ENCODE measurements at regions not wholly inside any gene's neighbourhood (a gene's known extent, or its start where the extent isn't known, plus 50 kb on each side); places are given as distances from the start of the nearest gene placed in this dataset.

DNA sequence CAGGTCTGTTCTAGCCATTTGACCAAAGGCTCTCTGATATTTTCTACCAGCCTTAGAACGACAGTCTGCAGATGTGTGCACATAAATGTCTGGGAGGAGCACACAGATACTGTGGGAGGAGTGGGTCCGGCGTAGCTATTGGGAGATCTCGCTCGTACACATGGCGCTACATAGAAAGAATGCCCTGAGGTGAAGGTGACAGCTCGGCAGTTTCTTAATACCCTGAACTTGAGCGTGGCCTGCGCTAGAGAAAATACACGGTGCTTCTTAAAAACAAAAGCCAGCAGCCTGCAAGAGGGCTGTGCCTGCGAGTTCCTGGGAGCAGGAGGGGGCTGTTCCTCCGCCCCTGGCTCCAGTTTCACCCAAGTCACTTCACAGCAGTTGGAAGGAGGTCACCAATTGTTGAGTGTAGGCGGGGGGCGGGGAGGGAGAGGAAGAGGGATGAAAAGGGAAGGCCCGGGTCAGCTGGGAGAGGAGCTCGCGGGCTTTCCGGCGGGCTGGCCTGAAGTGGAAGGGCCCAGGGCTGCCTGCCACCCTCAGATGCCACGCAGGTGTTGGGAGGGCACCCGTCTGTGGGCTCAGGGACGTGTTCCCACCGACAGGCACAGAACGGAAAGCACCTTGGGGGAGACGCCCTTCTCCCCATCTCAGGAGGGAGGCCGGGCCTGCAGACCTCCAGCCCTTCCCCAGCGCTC is 124.7 kb upstream of the ZNF516 start:
- Histone ChIP-seq H3K79me1 (ENCODE audit: low read depth in 1 of 2, low read length in 2 of 2) (no peaks in the 10 kb centered on the region), H4K91ac (ENCODE audit: insufficient read depth, low read depth, low read length) (peak overlapping the region; percentile 81), H3K9ac (ENCODE audit: low read depth, low read length) (peak overlapping the region; percentile 32), H3K14ac (replicated peaks; ENCODE audit: low read depth, low read length) (peak overlapping the region; percentile 39), H3K9me1 (ENCODE audit: insufficient read depth, low read length) (no peaks in the 10 kb centered on the region), H4K5ac (ENCODE audit: low read depth, low read length) (peak overlapping the region; percentile 69), H3K27me3 (ENCODE audit: control insufficient read depth, insufficient read depth, low read length) (no peaks in the 10 kb centered on the region), H2BK15ac (ENCODE audit: low read depth, low read length) (peak overlapping the region; percentile 49; the same call in 2 of the 3 replicates), H2BK5ac (ENCODE audit: low read depth, low read length, poor library complexity, severe bottlenecking) (no peak overlapping the region), H4K8ac (ENCODE audit: low read depth in 2 of 2, low read length in 2 of 2) (peak overlapping the region; percentile 88 to 89), H2BK20ac (ENCODE audit: low read depth, low read length) (peak overlapping the region; percentile 27; the same call in 1 of the 2 replicates), H3K27ac (ENCODE audit: insufficient read depth, low read length) (peak overlapping the region; percentile 47), H3K4me1 (ENCODE audit: control insufficient read depth, insufficient read depth, low read length) (peaks cover 19% of the 10 kb centered on the region), H3K4ac (ENCODE audit: low read depth, low read length) (peak overlapping the region; percentile 82), H4K20me1 (ENCODE audit: insufficient read depth, low read length) (no peaks in the 10 kb centered on the region), H3K23ac (ENCODE audit: low read depth, low read length) (peak overlapping the region; percentile 7; the same call in 1 of the 2 replicates), H3K4me3 (ENCODE audit: insufficient read depth, low read depth, low read length) (0 out of 2 replicates have a peak overlapping the region, but pooled peaks have one; percentile 5), H2AFZ (replicated peaks; ENCODE audit: low read length, poor library complexity) (peak overlapping the region; percentile 84), H3K56ac (ENCODE audit: extremely low read depth, insufficient read depth, low read length) (no peak overlapping the region), H3K9me3 (ENCODE audit: control insufficient read depth, insufficient read depth, low read length) (no peaks in the 10 kb centered on the region), H3K18ac (ENCODE audit: low read depth, low read length) (peak overlapping the region; percentile 38), H3K36me3 (ENCODE audit: control insufficient read depth, insufficient read depth, low read length) (no peaks in the 10 kb centered on the region), H2AK5ac (ENCODE audit: low read depth, low read length) (peak overlapping the region; percentile 36; the same call in 1 of the 2 replicates), H2BK120ac (ENCODE audit: low read depth, low read length) (peak overlapping the region; percentile 41; the same call in 1 of the 2 replicates), H3K4me2 (ENCODE audit: low read depth, low read length) (peak overlapping the region; percentile 73), H2AK9ac (replicated peaks; ENCODE audit: low read depth, low read length, poor library complexity) (peak overlapping the region; percentile 85)
- BruUV-seq (replicated peaks) = no TSS peak
- POLR2A ChIA-PET (ENCODE audit: unreplicated experiment) = no interaction called here
- in situ Hi-C loops (cut with MboI; ENCODE audit: low sequenced_read_pairs) (loop anchor here (5.0 kb wide), 1 partner anchor 217 kb away; no protein-coding TSS in a partner anchor), intact Hi-C loops (cut with micrococcal nuclease) (loop anchor here (1.0 to 5.0 kb wide), 3 partner anchors 68 to 220 kb away; no protein-coding TSS in a partner anchor), dilution Hi-C loops (cut with HindIII; ENCODE audit: low sequenced_read_pairs, unreplicated experiment) (no loop called here)
- TF ChIP-seq MAZ (IDR thresholded peaks at IDR 0.05; ENCODE audit: borderline replicate concordance, low read depth, low read length) = peak; percentile 40; the same call in 1 of the 2 replicates
- TF ChIP-seq POLR2A (IDR thresholded peaks at IDR 0.05; ENCODE audit: low read depth, low read length) = no peak
- CTCF ChIA-PET = no interaction called here
- ATAC-seq (ENCODE audit: low read depth) (peak; percentile 68), DNase-seq (peak; percentile 57)
- WGBS, 2 experiments (ENCODE audit: extremely low coverage in 2 of 2, insufficient read length in 1 of 2) = 5% methylated on average over 4 of the region's 27 CpGs; no CpG with 5 or more reads in 1 of the 2 experiments

All from IMR-90 (cell line).